ENCODE measurements at regions not wholly inside any gene's neighbourhood (a gene's known extent, or its start where the extent isn't known, plus 50 kb on each side); places are given as distances from the start of the nearest gene placed in this dataset.
A peak's percentile ranks its signal among the peaks of the same experiment; 100 is the strongest.

- ATAC-seq (peak; percentile 26; the same call in 2 of the 3 replicates), FAIRE-seq (no peak), DNase-seq (ENCODE audit: low spot score) (no peak)
- H3K9ac ChIP-seq (ENCODE audit: insufficient read depth, low read depth, low read length) = no peak overlapping the region
- no peaks in the 10 kb centered on the region for H3K36me3 ChIP-seq (replicated peaks in 1 of 2; ENCODE audit: control insufficient read depth in 1 of 2, insufficient read depth in 2 of 2, low read length in 2 of 2)
- no peaks in the 10 kb centered on the region for H4K20me1 ChIP-seq (ENCODE audit: insufficient read depth, low read length)
- 4% methylated on average over 9 of the region's 13 CpGs for WGBS (ENCODE audit: low lambda C conversion rate)
- H3K79me2 ChIP-seq (ENCODE audit: insufficient read depth, low read length) = no peaks in the 10 kb centered on the region
- peaks cover 2 to 19% of the 10 kb centered on the region in 2 experiments; a peak in 4 of 5 replicates for H3K27me3 ChIP-seq (ENCODE audit: control insufficient read depth in 1 of 2, insufficient read depth in 2 of 2, low read length in 2 of 2)
- no peaks in the 10 kb centered on the region for H3K9me3 ChIP-seq (ENCODE audit: low read length)
- intact Hi-C loops (cut with micrococcal nuclease; ENCODE audit: unreplicated experiment) (no loop called here), in situ Hi-C loops (cut with HindIII; ENCODE audit: extremely low pct_ligation_motif_present, low pct_unique_long_range_greater_than_20kb) (no loop called here)
- TF ChIP-seq ZNF598 (CRISPR knock-in tag; IDR thresholded peaks at IDR 0.05; ENCODE audit: borderline replicate concordance) = 0 out of 2 replicates have a peak, but pooled peaks have one; percentile 34
- no peak for TF ChIP-seq FUBP1 (CRISPR knock-in tag; IDR thresholded peaks at IDR 0.05; ENCODE audit: borderline replicate concordance)
- TF ChIP-seq BRF2 (CRISPR knock-in tag; IDR thresholded peaks at IDR 0.05) = no peak
- 0 out of 2 replicates have a peak, but pooled peaks have one; percentile 44 for TF ChIP-seq UBTF (CRISPR knock-in tag; IDR thresholded peaks at IDR 0.05)
- 0 out of 2 replicates have a peak, but pooled peaks have one; percentile 17 for TF ChIP-seq ZNF292 (CRISPR knock-in tag; IDR thresholded peaks at IDR 0.05; ENCODE audit: borderline replicate concordance, low read depth)
- TF ChIP-seq CREBL2 (CRISPR knock-in tag; IDR thresholded peaks at IDR 0.05; ENCODE audit: borderline replicate concordance) = no peak
- 0 out of 2 replicates have a peak, but pooled peaks have one; percentile 20 for TF ChIP-seq ZNF607 (CRISPR knock-in tag; IDR thresholded peaks at IDR 0.05; ENCODE audit: borderline replicate concordance)
- peak; percentile 12; the same call in 1 of the 2 replicates for TF ChIP-seq TBX2 (CRISPR knock-in tag; IDR thresholded peaks at IDR 0.05; ENCODE audit: borderline replicate concordance)
- 0 out of 2 replicates have a peak, but pooled peaks have one; percentile 62 for TF ChIP-seq ZNF83 (CRISPR knock-in tag; IDR thresholded peaks at IDR 0.05; ENCODE audit: borderline replicate concordance)
- no peak for TF ChIP-seq KAT7 (CRISPR knock-in tag; IDR thresholded peaks at IDR 0.05; ENCODE audit: borderline replicate concordance)
- no TSS peak for BruUV-seq (replicated peaks)
- H3K4me3 ChIP-seq (replicated peaks in 1 of 3; ENCODE audit: insufficient read depth in 1 of 3, low read depth in 2 of 3, low read length in 3 of 3) = peak overlapping the region in 1 of 3 experiments; percentile 46; a peak in 1 of 6 replicates
- peaks cover 33% of the 10 kb centered on the region for H3K4me1 ChIP-seq (ENCODE audit: insufficient read depth, low read length)
- ChIA-PET POLR2A (interaction anchor here (0.8 to 1.1 kb wide), 2 partner anchors 10 to 20 kb away, joined by 3 to 4 read pairs; no protein-coding TSS in a partner anchor), CTCF (ENCODE audit: low intra/inter-chr PET ratio, low total read pairs) (no interaction called here)
- H2AFZ ChIP-seq (ENCODE audit: low read length) = peak overlapping the region; percentile 53
- no peak overlapping the region for H3K27ac ChIP-seq (ENCODE audit: extremely low read length, insufficient read depth, low read length)
- H3K4me2 ChIP-seq (ENCODE audit: low read depth, low read length) = peak overlapping the region; percentile 78
Observed at GRCh38 chr14:103225476-103225875, 102.2 kb downstream of the TNFAIP2 start.

All from HepG2 (cell line).